HepG2 (cell line): ENCODE measurements at regions not wholly inside any gene's neighbourhood (a gene's known extent, or its start where the extent isn't known, plus 50 kb on each side); places are given as distances from the start of the nearest gene placed in this dataset.

ENCODE experiments used
- ATAC-seq: fragments of 200-7000 bp; cut with Tn5 transposase; 3 replicates; pipeline ENCODE4 v1.9.1; 2020; ENCODE audit warnings: mild to moderate bottlenecking, moderate library complexity
- BruUV-seq: library from RNA; stranded (reverse); fragments of 400-500 nt; replicated peaks from 2 replicates; lab custom pipeline; 2021; lab: Mats Ljungman, UMichigan
- CTCF ChIA-PET: fragments of 300-600 bp; formaldehyde crosslinking; extraction: SDS; loops from one replicate; lab custom pipeline; 2021; ENCODE audit warnings: low total read pairs, inconsistent platforms, low intra/inter-chr PET ratio; lab: Yijun Ruan, JAX
- POLR2A ChIA-PET: fragments of 350-600 bp; sonication (Branson Sonifier 250); formaldehyde crosslinking; loops from one replicate; lab custom pipeline; 2020; ENCODE audit warnings: antibody characterized with exemption, inconsistent platforms; lab: Yijun Ruan, JAX
- DNase-seq: peaks from one replicate; pipeline ENCODE4 v3.0.0-alpha.2; 2015; ENCODE audit warnings: low spot score
- FAIRE-seq: peaks from 3 replicates; lab custom pipeline; 2011; peaks lifted over from hg19 to GRCh38; lab: Jason Lieb, UNC
- H2AFZ ChIP-seq: one replicate; pipeline ENCODE4 v1.6.1; 2011; ENCODE audit warnings: low read length, inconsistent platforms
- H3K27ac ChIP-seq: fragments of 300-600 bp; 3 replicates; pipeline ENCODE4 v1.8.0; 2011; ENCODE audit warnings: mixed run types, mild to moderate bottlenecking, mixed read lengths, low read length, inconsistent platforms; ENCODE audit not compliant: insufficient read depth; ENCODE audit errors: extremely low read length
- H3K27me3 ChIP-seq, 2 experiments: fragments of 200-600 bp in 1 of 2; 2 replicates in 1 of 2; 3 replicates in 1 of 2; pipeline versions ENCODE4 v1.6.0 to v1.8.0; 2011; ENCODE audit warnings: low read length in 2 of 2, mild to moderate bottlenecking in 2 of 2, moderate library complexity in 2 of 2, inconsistent platforms in 1 of 2; ENCODE audit not compliant: insufficient read depth in 2 of 2, control insufficient read depth in 1 of 2
- H3K36me3 ChIP-seq, 2 experiments: fragments of 200-600 bp in 1 of 2; replicated peaks in 1 of 2; 2 replicates in 1 of 2; 3 replicates in 1 of 2; pipeline versions ENCODE4 v1.5.1 to v1.8.0; 2011; ENCODE audit warnings: low read length in 2 of 2, inconsistent platforms in 1 of 2; ENCODE audit not compliant: insufficient read depth in 2 of 2, control insufficient read depth in 1 of 2
- H3K4me1 ChIP-seq: 2 replicates; pipeline ENCODE4 v1.5.1; 2012; ENCODE audit warnings: low read length, inconsistent platforms; ENCODE audit not compliant: insufficient read depth
- H3K4me2 ChIP-seq: 2 replicates; pipeline ENCODE4 v1.6.0; 2011; ENCODE audit warnings: low read depth, low read length, inconsistent platforms
- H3K4me3 ChIP-seq, 3 experiments: fragments of 200-600 bp in 1 of 3; sonication (generic), shearing (Covaris generic) in 1 of 3; replicated peaks in 1 of 3; 2 replicates each; pipeline ENCODE4 v1.5.1; 2011 to 2016; ENCODE audit warnings: low read length in 3 of 3, inconsistent platforms in 2 of 3, low read depth in 2 of 3, mild to moderate bottlenecking in 2 of 3, control low read depth in 1 of 3, mixed read lengths in 1 of 3; ENCODE audit not compliant: insufficient read depth in 1 of 3
- H3K79me2 ChIP-seq: one replicate; pipeline ENCODE4 v1.6.1; 2011; ENCODE audit warnings: low read length, inconsistent platforms; ENCODE audit not compliant: insufficient read depth
- H3K9ac ChIP-seq: 2 replicates; pipeline ENCODE4 v1.6.0; 2011; ENCODE audit warnings: mild to moderate bottlenecking, low read depth, low read length, inconsistent platforms; ENCODE audit not compliant: insufficient read depth
- H3K9me3 ChIP-seq: 2 replicates; pipeline ENCODE4 v1.5.1; 2012; ENCODE audit warnings: mild to moderate bottlenecking, low read length
- H4K20me1 ChIP-seq: 2 replicates; pipeline ENCODE4 v1.6.0; 2011; ENCODE audit warnings: inconsistent platforms, mild to moderate bottlenecking, low read length, moderate library complexity; ENCODE audit not compliant: insufficient read depth
- BRCA1 ChIP-seq: sonication (generic); formaldehyde crosslinking; IDR thresholded peaks from 2 replicates; pipeline ENCODE4 v1.4.0; 2020; ENCODE audit warnings: missing genetic modification reagents
- GTF2F1 ChIP-seq: fragments of 150-350 bp; IDR thresholded peaks from 2 replicates; pipeline ENCODE4 v1.6.1; 2014; ENCODE audit warnings: low read length
- MAF1 ChIP-seq: sonication (generic); formaldehyde crosslinking; IDR thresholded peaks from 2 replicates; pipeline ENCODE4 v1.5.0; 2020; ENCODE audit warnings: missing genetic modification reagents, borderline replicate concordance
- RAD51 ChIP-seq: fragments of 450-650 bp; IDR thresholded peaks from 2 replicates; pipeline ENCODE4 v1.6.1; 2016; ENCODE audit warnings: borderline replicate concordance
- SRSF4 ChIP-seq: fragments of 200-400 bp; formaldehyde crosslinking; IDR thresholded peaks from one replicate; pipeline ENCODE4 v1.6.1; 2018; ENCODE audit warnings: mild to moderate bottlenecking, low read depth, low read length, moderate library complexity; ENCODE audit not compliant: poor library complexity, severe bottlenecking
- SSRP1 ChIP-seq: IDR thresholded peaks from 2 replicates; pipeline ENCODE4 v1.6.1; 2016; ENCODE audit warnings: control low read depth
- THAP11 ChIP-seq: IDR thresholded peaks from 2 replicates; pipeline ENCODE4 v1.6.1; 2016; ENCODE audit warnings: missing biosample characterization, missing genetic modification reagents
- ZBTB4 ChIP-seq: sonication (generic); formaldehyde crosslinking; IDR thresholded peaks from 2 replicates; pipeline ENCODE4 v1.4.0; 2020; ENCODE audit warnings: missing genetic modification reagents, mild to moderate bottlenecking, borderline replicate concordance
- ZBTB7B ChIP-seq: sonication (generic); formaldehyde crosslinking; IDR thresholded peaks from 2 replicates; pipeline ENCODE4 v1.4.0; 2020; ENCODE audit warnings: missing genetic modification reagents
- ZNF790 ChIP-seq: sonication (generic); formaldehyde crosslinking; IDR thresholded peaks from 2 replicates; pipeline ENCODE4 v1.8.0; 2022; ENCODE audit warnings: missing genetic modification reagents, mild to moderate bottlenecking, borderline replicate concordance
- WGBS: methylation state at CpG from one replicate; pipeline ENCODE4 v1.1.6; 2017; ENCODE audit warnings: low lambda C conversion rate; 5-methylcytosine and 5-hydroxymethylcytosine counted together
- in situ Hi-C: cut with HindIII; loops from 2 replicates; pipeline ENCODE4 v1.10.0; 2017; ENCODE audit warnings: low pct_unique_long_range_greater_than_20kb; ENCODE audit not compliant: extremely low pct_ligation_motif_present
- intact Hi-C: fragments of 100-400 bp; cut with micrococcal nuclease; formaldehyde crosslinking; loops from one replicate; pipeline ENCODE4 v1.10.0; 2022; ENCODE audit not compliant: unreplicated experiment

- Histone ChIP-seq H3K27ac (no peak overlapping the region), H3K36me3 (no peaks in the 10 kb centered on the region), H4K20me1 (no peaks in the 10 kb centered on the region), H3K9ac (no peak overlapping the region), H3K4me2 (no peak overlapping the region), H3K79me2 (no peaks in the 10 kb centered on the region), H2AFZ (no peak overlapping the region), H3K27me3 (peaks cover 0 to 2% of the 10 kb centered on the region in 2 experiments; a peak in 1 of 5 replicates)
- ChIA-PET CTCF (no interaction called here), POLR2A (no interaction called here)
- no TSS peak for BruUV-seq
- in situ Hi-C loops, result no loop called here
- 56% methylated on average over 3 of the region's 3 CpGs for WGBS
- intact Hi-C loops, result loop anchor here (10.0 kb wide), 1 partner anchor 137 kb away; no protein-coding TSS in a partner anchor
- no peak for ATAC-seq
- FAIRE-seq, result no peak
- TF ChIP-seq ZBTB7B (CRISPR knock-in tag) (no peak), SRSF4 (no peak), MAF1 (CRISPR knock-in tag) (no peak), SSRP1 (CRISPR knock-in tag) (no peak), RAD51 (no peak), THAP11 (no peak), ZNF790 (no peak), BRCA1 (CRISPR knock-in tag) (no peak), ZBTB4 (CRISPR knock-in tag) (no peak), GTF2F1 (no peak)
- TF ChIP-seq, all 625 proteins: peak for 0
- DNase-seq, result no peak
- Histone ChIP-seq H3K4me1 (peaks cover 11% of the 10 kb centered on the region; the same call in 1 of the 2 replicates), H3K9me3 (no peaks in the 10 kb centered on the region), H3K4me3 (no peak overlapping the region)
Observed at GRCh38 chr2:16077601-16078000, 137.3 kb downstream of the MYCN start.
